ENCODE measurements at regions not wholly inside any gene's neighbourhood (a gene's known extent, or its start where the extent isn't known, plus 50 kb on each side); places are given as distances from the start of the nearest gene placed in this dataset.

GRCh38 chr1:105326886-105327285, 1577.2 kb downstream of the AMY1C start:
- TF ChIP-seq, protein P1, sequence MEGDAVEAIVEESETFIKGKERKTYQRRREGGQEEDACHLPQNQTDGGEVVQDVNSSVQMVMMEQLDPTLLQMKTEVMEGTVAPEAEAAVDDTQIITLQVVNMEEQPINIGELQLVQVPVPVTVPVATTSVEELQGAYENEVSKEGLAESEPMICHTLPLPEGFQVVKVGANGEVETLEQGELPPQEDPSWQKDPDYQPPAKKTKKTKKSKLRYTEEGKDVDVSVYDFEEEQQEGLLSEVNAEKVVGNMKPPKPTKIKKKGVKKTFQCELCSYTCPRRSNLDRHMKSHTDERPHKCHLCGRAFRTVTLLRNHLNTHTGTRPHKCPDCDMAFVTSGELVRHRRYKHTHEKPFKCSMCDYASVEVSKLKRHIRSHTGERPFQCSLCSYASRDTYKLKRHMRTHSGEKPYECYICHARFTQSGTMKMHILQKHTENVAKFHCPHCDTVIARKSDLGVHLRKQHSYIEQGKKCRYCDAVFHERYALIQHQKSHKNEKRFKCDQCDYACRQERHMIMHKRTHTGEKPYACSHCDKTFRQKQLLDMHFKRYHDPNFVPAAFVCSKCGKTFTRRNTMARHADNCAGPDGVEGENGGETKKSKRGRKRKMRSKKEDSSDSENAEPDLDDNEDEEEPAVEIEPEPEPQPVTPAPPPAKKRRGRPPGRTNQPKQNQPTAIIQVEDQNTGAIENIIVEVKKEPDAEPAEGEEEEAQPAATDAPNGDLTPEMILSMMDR (IDR thresholded peaks at IDR 0.05; ENCODE audit: low read depth, low read length), result no peak
- TF ChIP-seq POLR2A (IDR thresholded peaks at IDR 0.05; ENCODE audit: extremely low read depth, insufficient read length), result no peak
- no peak for TF ChIP-seq MYC (IDR thresholded peaks at IDR 0.05; ENCODE audit: low read depth, low read length)
